Brain microvascular endothelial cell (primary cell): ENCODE measurements at regions not wholly inside any gene's neighbourhood (a gene's known extent, or its start where the extent isn't known, plus 50 kb on each side); places are given as distances from the start of the nearest gene placed in this dataset.

Experiments used
- DNase-seq: peaks from one replicate; pipeline ENCODE4 v3.0.0-alpha.2; 2020
- H3K27ac ChIP-seq: fragments of 250-450 bp; sonication (Bioruptor Pico); 2 replicates; pipeline ENCODE4 v1.5.1; 2020; ENCODE audit warnings: mild to moderate bottlenecking, moderate library complexity
- H3K27me3 ChIP-seq: fragments of 250-450 bp; sonication (Bioruptor Pico); replicated peaks from 2 replicates; pipeline ENCODE4 v1.5.1; 2020; ENCODE audit warnings: mild to moderate bottlenecking
- H3K36me3 ChIP-seq: fragments of 250-450 bp; sonication (Bioruptor Pico); replicated peaks from 2 replicates; pipeline ENCODE4 v1.5.1; 2020; ENCODE audit warnings: mild to moderate bottlenecking
- H3K4me3 ChIP-seq: 2 replicates; pipeline ENCODE4 v1.5.1; 2011; ENCODE audit warnings: low read depth, mild to moderate bottlenecking, control low read depth, low read length, moderate library complexity
- CTCF ChIP-seq: IDR thresholded peaks from 2 replicates; pipeline ENCODE4 v1.5.1; 2011; ENCODE audit warnings: low read depth, mild to moderate bottlenecking, moderate library complexity, low read length, control low read depth, inconsistent platforms; ENCODE audit errors: missing control alignments
- in situ Hi-C: cut with HindIII; loops from 2 replicates; pipeline ENCODE4 v1.10.0; 2017; ENCODE audit warnings: low sequenced_read_pairs, low pct_ligation_motif_present

DNA sequence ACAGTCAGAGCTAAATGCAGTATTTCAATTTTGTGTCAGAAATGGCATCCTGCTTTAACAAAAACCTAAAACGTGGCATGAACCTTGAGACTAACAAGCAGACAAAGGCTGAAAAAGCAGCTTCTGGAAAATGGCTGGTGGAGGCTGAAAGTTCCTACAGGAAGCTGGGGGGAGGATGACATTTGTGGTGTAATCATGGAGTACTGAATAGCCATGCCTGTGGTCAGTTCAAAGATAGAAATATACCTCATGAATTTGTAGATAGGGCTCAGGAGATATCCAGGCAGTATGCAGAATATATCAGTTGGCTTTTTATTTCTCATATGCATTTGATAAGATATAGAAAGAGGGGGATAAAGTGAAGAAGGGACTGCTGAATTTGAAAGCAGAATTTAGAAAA, 181.7 kb downstream of the UQCRFS1 start:
- in situ Hi-C loops, result no loop called here
- no peak for DNase-seq
- Histone ChIP-seq H3K4me3 (no peak overlapping the region), H3K36me3 (no peaks in the 10 kb centered on the region), H3K27me3 (no peaks in the 10 kb centered on the region), H3K27ac (no peak overlapping the region)
- no peak for TF ChIP-seq CTCF

GRCh38 chr19:29029268-29029958, 183.5 kb downstream of the UQCRFS1 start:
- no peak overlapping the region for H3K4me3 ChIP-seq
- in situ Hi-C loops, result no loop called here
- no peaks in the 10 kb centered on the region for H3K36me3 ChIP-seq
- H3K27ac ChIP-seq, result no peak overlapping the region
- TF ChIP-seq CTCF, result no peak
- no peaks in the 10 kb centered on the region for H3K27me3 ChIP-seq
- no peak for DNase-seq

GRCh38 chr19:29022599-29022998, 190.4 kb downstream of the UQCRFS1 start:
- in situ Hi-C loops, result no loop called here
- DNase-seq, result no peak
- Histone ChIP-seq H3K27me3 (no peaks in the 10 kb centered on the region), H3K27ac (no peak overlapping the region), H3K36me3 (no peaks in the 10 kb centered on the region), H3K4me3 (no peak overlapping the region)
- no peak for TF ChIP-seq CTCF

- no peak for DNase-seq
- in situ Hi-C loops, result no loop called here
Observed at GRCh38 chr19:29022165-29022564, 190.8 kb downstream of the UQCRFS1 start.

GRCh38 chr19:29021232-29021916, 191.6 kb downstream of the UQCRFS1 start:
- no peak overlapping the region for H3K27ac ChIP-seq
- no peak for TF ChIP-seq CTCF
- in situ Hi-C loops, result no loop called here
- H3K4me3 ChIP-seq, result no peak overlapping the region
- H3K36me3 ChIP-seq, result no peaks in the 10 kb centered on the region
- no peak for DNase-seq
- H3K27me3 ChIP-seq, result no peaks in the 10 kb centered on the region

More at GRCh38 chr19:29022165-29022564, 190.8 kb downstream of the UQCRFS1 start:
- TF ChIP-seq CTCF, result no peak
- Histone ChIP-seq H3K4me3 (no peak overlapping the region), H3K27ac (no peak overlapping the region), H3K27me3 (no peaks in the 10 kb centered on the region), H3K36me3 (no peaks in the 10 kb centered on the region)
